Thyroid gland (tissue), 4 donors: ENCODE measurements at regions not wholly inside any gene's neighbourhood (a gene's known extent, or its start where the extent isn't known, plus 50 kb on each side); places are given as distances from the start of the nearest gene placed in this dataset.

Source experiments
- DNase-seq, 2 donors: peaks; one replicate each; pipeline ENCODE4 v3.0.0-alpha.2; 2019
- H3K27ac ChIP-seq, 3 donors: fragments of 200-600 bp; sonication (generic); 1 replicate in 2 of 3; 2 replicates in 1 of 3; pipeline ENCODE4 v1.5.1; 2016 to 2019; ENCODE audit warnings: mild to moderate bottlenecking in 1 of 3, moderate library complexity in 1 of 3
- H3K27me3 ChIP-seq: fragments of 200-600 bp; sonication (generic); one replicate; pipeline ENCODE4 v1.5.1; 2019
- H3K36me3 ChIP-seq, 2 donors: fragments of 200-600 bp; sonication (generic); one replicate each; pipeline ENCODE4 v1.5.1; 2016 to 2019
- H3K4me1 ChIP-seq, 2 donors: fragments of 200-600 bp; sonication (generic); one replicate each; pipeline ENCODE4 v1.5.1; 2017 to 2019
- H3K4me3 ChIP-seq, 3 donors: fragments of 200-600 bp; sonication (generic); replicated peaks in 1 of 3; 1 replicate in 2 of 3; 2 replicates in 1 of 3; pipeline ENCODE4 v1.5.1; 2016; ENCODE audit warnings: mild to moderate bottlenecking in 1 of 3
- H3K9me3 ChIP-seq: fragments of 200-600 bp; sonication (generic); one replicate; pipeline ENCODE4 v1.5.1; 2017
- POLR2A ChIP-seq, 2 donors: fragments of 450-650 bp; IDR thresholded peaks; one replicate each; pipeline ENCODE4 v1.6.1; 2017; ENCODE audit warnings: antibody characterized with exemption in 2 of 2, mild to moderate bottlenecking in 2 of 2, moderate library complexity in 1 of 2
- WGBS, 2 donors: methylation state at CpG; one replicate each; pipeline ENCODE4 v1.1.5; 2017; 5-methylcytosine and 5-hydroxymethylcytosine counted together
- intact Hi-C: fragments of 100-400 bp; cut with DNase I; formaldehyde crosslinking; loops from one replicate; pipeline ENCODE4 v1.15.1; 2023
- TF ChIP-seq, protein P1 (sequence below), 6 experiments: fragments of 200-600 bp in 3 of 6; fragments of 450-650 bp in 3 of 6; sonication (generic) in 3 of 6; IDR thresholded peaks; one replicate each; pipeline ENCODE4 v1.5.1; 2016 to 2019; ENCODE audit warnings: antibody characterized with exemption in 6 of 6, mild to moderate bottlenecking in 2 of 6, inconsistent platforms in 1 of 6, moderate library complexity in 1 of 6

DNA sequence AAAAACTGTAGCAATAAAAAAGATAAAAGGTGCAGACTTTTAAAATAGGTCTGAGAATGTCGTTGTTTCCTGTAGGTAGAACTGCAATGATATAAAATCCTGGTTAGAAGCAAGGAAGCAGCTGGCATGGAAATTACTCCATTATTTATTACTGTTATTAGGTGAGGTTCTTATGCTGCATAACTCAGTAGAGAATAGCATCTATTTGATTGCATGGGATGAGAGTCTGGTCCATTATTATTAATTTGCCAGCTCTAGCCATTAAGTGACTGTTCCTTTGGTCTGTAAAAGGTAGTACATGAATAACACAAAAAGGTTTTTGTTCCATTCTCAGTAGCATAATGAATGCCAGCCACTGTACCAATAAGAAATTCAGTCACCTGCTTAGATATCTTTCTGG, 358.6 kb downstream of the RBM43 start:
- Histone ChIP-seq H3K27me3 (no peaks in the 10 kb centered on the region), H3K4me1 (no peaks in the 10 kb centered on the region), H3K4me3 (no peak overlapping the region), H3K9me3 (no peaks in the 10 kb centered on the region), H3K27ac (no peak overlapping the region), H3K36me3 (no peaks in the 10 kb centered on the region)
- DNase-seq: no peak
- intact Hi-C loops: no loop called here
- 89 to 94% methylated on average over 1 of the region's 1 CpG for WGBS, 2 donors
- TF ChIP-seq, protein P1, sequence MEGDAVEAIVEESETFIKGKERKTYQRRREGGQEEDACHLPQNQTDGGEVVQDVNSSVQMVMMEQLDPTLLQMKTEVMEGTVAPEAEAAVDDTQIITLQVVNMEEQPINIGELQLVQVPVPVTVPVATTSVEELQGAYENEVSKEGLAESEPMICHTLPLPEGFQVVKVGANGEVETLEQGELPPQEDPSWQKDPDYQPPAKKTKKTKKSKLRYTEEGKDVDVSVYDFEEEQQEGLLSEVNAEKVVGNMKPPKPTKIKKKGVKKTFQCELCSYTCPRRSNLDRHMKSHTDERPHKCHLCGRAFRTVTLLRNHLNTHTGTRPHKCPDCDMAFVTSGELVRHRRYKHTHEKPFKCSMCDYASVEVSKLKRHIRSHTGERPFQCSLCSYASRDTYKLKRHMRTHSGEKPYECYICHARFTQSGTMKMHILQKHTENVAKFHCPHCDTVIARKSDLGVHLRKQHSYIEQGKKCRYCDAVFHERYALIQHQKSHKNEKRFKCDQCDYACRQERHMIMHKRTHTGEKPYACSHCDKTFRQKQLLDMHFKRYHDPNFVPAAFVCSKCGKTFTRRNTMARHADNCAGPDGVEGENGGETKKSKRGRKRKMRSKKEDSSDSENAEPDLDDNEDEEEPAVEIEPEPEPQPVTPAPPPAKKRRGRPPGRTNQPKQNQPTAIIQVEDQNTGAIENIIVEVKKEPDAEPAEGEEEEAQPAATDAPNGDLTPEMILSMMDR (IDR thresholded peaks at IDR 0.05): no peak
- TF ChIP-seq POLR2A (IDR thresholded peaks at IDR 0.05): no peak

DNA sequence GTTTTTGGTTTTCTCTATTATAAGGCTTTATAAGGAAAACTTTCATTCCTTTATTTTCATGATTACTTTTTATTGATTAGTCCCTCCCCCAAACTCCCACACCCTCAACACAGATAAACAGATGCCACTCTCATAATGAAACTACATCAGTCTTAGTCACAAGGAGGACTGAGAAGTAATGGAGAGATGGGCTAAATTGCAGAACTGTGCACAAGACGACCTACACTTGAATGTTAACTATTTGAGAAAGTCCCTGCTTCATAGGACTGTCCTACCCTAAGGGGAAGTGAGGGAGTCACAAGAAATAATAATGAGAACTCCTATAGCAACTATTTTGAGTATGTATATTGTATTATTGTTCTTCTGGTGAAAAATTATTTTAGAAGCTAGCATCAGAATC, 360.8 kb downstream of the RBM43 start:
- intact Hi-C loops: no loop called here
- WGBS, 2 donors: 57 to 66% methylated on average over 1 of the region's 1 CpG
- no peaks in the 10 kb centered on the region for H3K36me3 ChIP-seq
- no peaks in the 10 kb centered on the region for H3K4me1 ChIP-seq
- DNase-seq: no peak
- H3K9me3 ChIP-seq: no peaks in the 10 kb centered on the region
- TF ChIP-seq POLR2A (IDR thresholded peaks at IDR 0.05): no peak
- TF ChIP-seq, protein P1 (IDR thresholded peaks at IDR 0.05): no peak
- no peak overlapping the region for H3K4me3 ChIP-seq
- H3K27ac ChIP-seq: no peak overlapping the region
- H3K27me3 ChIP-seq: no peaks in the 10 kb centered on the region

DNA sequence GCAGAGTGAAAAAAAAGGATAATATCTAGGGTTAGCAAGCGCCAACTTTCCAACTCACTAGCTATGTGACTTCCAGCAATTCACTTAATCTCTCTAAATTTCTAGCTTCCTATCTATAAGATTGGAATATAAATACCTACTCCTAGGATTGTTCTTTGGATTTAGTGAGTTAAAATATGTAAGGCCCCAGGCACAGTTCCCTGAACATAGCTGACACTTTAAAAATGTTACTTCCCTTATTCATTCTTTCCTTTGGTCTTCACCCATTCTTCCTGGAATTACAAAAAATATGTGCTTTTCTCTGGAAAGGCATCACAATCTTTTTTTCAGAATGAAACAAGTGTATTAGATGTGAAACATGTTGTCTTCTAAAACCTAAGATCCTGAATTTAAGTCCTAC, 365.7 kb downstream of the RBM43 start:
- whole genome bisulfite sequencing, 2 donors: 93 to 96% methylated on average over 1 of the region's 1 CpG

DNA sequence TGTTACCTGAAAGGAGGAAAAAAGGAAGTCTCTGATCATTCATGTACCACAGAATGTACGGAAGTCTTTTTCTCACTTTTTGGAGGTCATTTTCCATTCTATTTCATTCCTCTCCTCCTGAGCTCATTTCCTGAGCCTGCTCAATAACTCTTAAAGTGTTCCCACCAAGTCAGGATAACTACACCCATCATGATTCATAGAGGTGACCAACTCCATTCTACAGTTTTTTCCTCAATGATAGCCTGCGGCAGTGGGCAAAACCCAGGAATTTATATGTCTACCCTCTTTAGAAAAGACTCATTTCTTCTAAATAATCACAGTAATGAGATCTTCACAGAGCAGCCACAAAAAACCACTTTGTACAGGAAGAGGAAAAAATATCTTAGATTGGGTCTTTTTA, 372.5 kb downstream of the RBM43 start:
- no peaks in the 10 kb centered on the region for H3K4me1 ChIP-seq
- no peak for TF ChIP-seq POLR2A (IDR thresholded peaks at IDR 0.05)
- TF ChIP-seq, protein P1 (IDR thresholded peaks at IDR 0.05): no peak
- H3K36me3 ChIP-seq: no peaks in the 10 kb centered on the region
- WGBS, 2 donors: 96% methylated on average over 2 of the region's 2 CpGs
- H3K4me3 ChIP-seq: no peak overlapping the region
- H3K9me3 ChIP-seq: no peaks in the 10 kb centered on the region
- intact Hi-C loops: no loop called here
- no peak for DNase-seq
- H3K27ac ChIP-seq: no peak overlapping the region
- H3K27me3 ChIP-seq: no peaks in the 10 kb centered on the region

More for the DNA sequence above, 365.7 kb downstream of the RBM43 start:
- H3K9me3 ChIP-seq: no peaks in the 10 kb centered on the region
- no peaks in the 10 kb centered on the region for H3K36me3 ChIP-seq
- no peaks in the 10 kb centered on the region for H3K27me3 ChIP-seq
- DNase-seq: no peak
- TF ChIP-seq, protein P1 (IDR thresholded peaks at IDR 0.05): no peak
- TF ChIP-seq POLR2A (IDR thresholded peaks at IDR 0.05): no peak
- no peak overlapping the region for H3K4me3 ChIP-seq
- no peak overlapping the region for H3K27ac ChIP-seq
- no peaks in the 10 kb centered on the region for H3K4me1 ChIP-seq
- intact Hi-C loops: no loop called here

DNA sequence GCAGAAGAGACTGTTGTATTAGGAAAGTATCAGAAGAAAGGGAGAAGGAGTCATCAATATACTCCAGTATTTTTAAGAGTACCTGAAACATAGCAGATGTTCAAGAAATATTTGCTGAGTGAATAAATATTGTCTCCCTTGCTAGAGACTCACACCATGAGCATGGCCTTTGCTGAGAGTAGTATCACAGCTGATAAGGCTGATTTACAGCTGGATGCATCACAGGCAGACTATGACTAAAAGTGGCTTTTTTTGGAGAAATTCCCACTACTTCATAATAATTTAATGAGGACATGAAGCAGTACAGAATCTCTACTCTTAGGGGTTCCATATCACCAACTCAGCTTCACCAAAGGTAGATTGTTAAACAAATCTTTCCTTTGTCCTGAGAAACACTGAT, 373.3 kb downstream of the RBM43 start:
- Histone ChIP-seq H3K9me3 (no peaks in the 10 kb centered on the region), H3K27me3 (no peaks in the 10 kb centered on the region), H3K4me1 (no peaks in the 10 kb centered on the region), H3K27ac (no peak overlapping the region), H3K4me3 (no peak overlapping the region), H3K36me3 (no peaks in the 10 kb centered on the region)
- no peak for TF ChIP-seq POLR2A (IDR thresholded peaks at IDR 0.05)
- TF ChIP-seq, protein P1 (IDR thresholded peaks at IDR 0.05): no peak
- intact Hi-C loops: no loop called here
- DNase-seq: no peak
